Stimulated activated CD8-positive, alpha-beta memory T cell treated with anti-CD3 and anti-CD28 coated beads, Interleukin-15, amount 100 ng/mL, for 4 hours (primary cell): ENCODE measurements at regions not wholly inside any gene's neighbourhood (a gene's known extent, or its start where the extent isn't known, plus 50 kb on each side); places are given as distances from the start of the nearest gene placed in this dataset.
"Not testable (repeated sequence)": the region's sequence is repeated elsewhere in the genome, so short reads cannot be mapped to it uniquely, and the experiment has no call there.

ENCODE experiments used
- DNase-seq, 2 donors: peaks; one replicate each; pipeline ENCODE4 v3.0.0-alpha.2; 2020; ENCODE audit warnings: low read depth in 2 of 2

DNA sequence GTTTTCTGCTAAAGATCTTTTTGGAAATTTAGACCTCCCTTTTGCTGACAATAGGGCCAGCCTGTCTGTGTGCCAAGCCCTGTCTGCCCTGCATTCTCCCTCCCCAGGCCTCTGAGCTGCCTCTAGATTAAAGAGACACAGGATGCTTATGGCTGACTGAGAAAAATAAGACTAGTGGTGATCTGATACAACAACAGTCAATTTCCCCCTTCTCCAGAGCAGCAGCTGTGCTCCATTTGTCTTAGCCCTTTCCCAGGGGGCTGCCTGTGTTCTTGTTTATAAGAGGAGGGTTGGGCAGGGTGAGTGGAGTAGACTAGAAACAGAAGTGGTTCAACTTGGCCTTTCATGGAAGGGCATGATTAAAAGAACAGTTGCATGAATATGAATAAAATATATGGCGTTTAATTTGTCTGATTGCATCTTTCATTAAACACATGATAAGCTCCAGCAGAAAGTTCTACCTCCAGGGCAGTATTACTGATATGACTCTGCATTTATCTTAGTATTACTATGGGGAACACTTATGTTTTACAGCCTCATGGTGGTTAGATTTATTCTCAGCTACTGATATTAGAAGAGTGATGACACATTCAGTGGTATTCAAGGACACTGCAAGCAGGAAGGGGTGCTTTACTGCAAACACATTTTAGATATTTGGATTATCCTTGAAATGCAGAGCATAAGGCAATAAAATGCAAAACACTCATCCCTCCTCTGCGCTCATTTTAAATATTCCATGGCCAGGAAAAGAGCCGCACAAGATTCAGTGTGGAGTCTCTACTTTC, 150.2 kb upstream of the CLEC14A start:
- no peak for DNase-seq

GRCh38 chr14:38404616-38405015, 148.7 kb upstream of the CLEC14A start:
- DNase-seq, result no peak

DNA sequence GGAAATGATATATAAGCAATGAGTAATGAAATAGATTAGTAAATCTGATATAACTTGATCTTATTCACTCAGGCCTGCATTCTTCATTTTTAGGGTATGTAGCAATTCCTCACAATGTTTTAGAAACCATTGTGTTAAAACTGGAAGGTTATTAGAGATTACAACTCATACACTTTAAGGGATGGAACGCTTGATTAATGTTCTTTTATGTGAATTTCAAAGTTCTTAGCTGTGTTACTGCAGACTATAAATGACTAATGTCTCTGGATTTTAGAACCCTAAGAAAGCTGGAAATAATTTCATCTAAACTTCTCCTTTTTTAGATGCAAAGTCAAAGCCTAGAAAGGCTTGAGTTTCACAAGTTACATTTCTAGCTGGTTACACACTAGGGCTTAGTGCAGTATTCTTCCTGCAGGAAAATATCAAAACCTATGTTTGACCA, 148.2 kb upstream of the CLEC14A start:
- no peak for DNase-seq

DNA sequence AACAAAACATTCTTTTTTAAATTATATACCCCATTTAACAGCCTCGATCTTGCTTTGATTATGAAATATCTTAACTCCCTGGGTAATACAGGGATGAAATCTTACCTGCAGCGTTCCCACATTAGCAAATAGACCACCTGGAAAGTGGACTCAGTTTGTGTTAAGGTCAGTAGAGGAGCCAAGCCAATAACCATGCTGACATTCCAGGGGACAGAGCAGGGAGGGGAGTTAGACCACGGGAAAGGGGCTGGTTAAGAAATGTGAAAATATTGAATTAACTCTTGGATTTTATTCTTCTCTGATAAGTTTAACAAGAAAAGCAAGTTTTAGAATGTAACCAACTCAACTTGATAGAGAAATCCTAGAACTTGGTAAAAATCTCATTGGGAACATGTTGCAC, 144.9 kb upstream of the CLEC14A start:
- no peak for DNase-seq

GRCh38 chr14:38399652-38400051, 143.8 kb upstream of the CLEC14A start:
- DNase-seq, result no peak

- DNase-seq, result no peak
Observed at GRCh38 chr14:38394767-38395166, 138.9 kb upstream of the CLEC14A start.

DNA sequence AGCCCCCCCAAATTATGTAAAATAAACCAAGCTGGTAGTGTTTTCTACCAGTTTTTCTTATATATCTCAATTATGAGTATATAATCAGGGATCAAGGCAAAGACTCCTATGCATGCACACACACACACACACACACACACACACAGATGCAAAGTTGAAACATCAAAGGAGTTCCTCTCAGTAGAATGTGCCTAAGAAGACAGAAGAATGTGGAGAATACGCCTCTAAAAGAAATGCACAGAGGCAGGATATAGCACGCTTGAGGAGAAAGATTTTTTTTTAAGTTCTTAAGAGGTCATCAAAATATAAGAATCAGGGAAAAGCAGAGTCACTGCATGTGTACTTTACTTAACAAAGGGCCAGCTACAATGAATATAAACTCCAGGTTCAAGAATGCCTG, 138.2 kb upstream of the CLEC14A start:
- DNase-seq, result no peak

DNA sequence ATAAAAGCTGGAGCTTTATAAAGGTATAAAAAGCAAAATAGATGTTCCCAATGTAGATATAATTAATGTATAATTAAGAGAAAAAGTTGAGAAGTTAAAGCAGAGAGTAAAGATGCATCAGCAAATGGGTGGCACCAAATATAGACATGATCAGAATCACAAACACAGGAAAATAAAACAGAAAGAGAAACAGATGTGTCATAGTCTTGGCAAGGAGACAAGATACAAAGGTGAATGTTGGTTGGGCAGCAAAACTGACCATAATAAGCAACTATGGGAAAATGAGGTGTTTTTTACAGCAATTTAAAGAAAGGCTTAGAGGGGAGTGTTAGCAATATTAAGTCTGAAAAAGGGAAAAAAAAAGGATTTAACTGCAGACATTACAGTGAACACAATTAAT, 135.4 kb upstream of the CLEC14A start:
- no peak for DNase-seq

- no peak for DNase-seq
Observed at GRCh38 chr14:38389681-38390080, 133.8 kb upstream of the CLEC14A start.

DNA sequence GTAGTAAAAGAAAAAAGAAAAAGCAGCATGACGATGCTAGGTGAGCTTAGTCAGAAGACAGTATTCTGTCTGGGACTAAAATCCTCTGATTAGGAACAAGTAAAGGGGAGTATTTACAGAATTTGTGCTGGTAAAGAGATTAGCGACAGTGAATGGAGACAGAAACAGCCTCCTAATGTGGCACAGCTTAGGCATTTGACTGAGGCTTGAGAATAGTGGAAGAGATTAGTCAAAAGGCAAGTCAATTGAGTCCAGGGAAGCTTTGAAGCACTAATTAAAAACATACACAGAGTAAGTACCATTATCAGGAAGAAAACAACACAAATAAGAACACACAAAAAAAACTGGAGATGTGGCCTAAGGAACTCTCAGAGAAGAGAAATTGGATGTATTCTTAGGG, 131.9 kb upstream of the CLEC14A start:
- DNase-seq, result no peak

DNA sequence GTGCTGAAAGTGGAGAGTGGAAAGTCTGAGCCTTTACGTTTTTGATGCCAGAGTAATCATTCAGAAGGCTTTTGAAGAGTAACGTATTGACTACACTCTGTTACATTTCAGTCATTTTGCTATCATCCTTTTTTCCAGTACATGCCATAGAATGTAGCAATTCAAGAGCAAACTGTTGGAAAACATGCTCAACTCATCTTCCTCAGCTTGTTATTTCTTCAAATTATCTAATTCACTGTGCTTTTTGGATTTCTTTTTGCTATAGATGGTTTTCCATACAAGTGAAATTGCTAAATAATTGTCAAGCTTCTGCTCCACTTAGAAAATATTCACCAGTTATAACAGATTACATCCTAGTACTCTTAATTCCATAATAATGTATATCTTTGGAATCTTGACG, 129.9 kb upstream of the CLEC14A start:
- no peak for DNase-seq

DNA sequence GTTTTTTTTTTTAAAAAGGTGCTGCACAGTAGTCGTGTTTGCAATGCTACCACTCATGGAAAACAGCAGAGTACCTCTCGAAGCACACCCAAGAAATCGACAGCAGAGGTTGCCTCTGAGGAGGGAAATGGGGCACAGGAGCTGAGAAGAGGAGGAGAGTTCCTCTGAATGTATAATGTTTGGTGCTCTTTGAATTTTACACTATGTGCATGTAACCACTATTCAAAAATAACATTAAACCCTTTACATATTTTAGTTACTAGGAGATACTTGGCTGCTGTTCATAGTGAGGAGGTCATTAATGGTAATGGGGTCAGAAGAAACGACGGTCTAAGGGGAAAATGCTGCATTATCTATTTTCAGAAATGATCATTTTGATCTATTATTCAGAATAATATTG, 129.4 kb upstream of the CLEC14A start:
- no peak for DNase-seq

DNA sequence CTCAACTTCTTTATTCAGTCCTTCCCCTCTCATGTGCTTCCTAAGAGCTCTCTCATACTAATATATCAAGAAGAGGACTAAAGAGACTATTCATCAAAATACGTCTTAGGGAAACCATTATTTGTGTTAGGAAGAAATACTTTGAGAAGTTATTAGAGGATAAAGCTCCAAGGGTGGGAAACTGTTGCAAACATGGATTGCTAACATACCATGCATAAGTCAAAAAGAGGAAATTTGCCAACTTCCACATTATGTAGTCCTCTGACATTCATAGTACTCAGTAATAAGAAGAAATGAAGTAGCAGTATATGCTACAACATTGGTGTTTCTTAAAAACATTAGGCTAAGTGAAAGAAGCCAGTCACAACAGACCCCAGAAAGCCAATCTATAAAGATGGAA, 128.8 kb upstream of the CLEC14A start:
- DNase-seq, result no peak

DNA sequence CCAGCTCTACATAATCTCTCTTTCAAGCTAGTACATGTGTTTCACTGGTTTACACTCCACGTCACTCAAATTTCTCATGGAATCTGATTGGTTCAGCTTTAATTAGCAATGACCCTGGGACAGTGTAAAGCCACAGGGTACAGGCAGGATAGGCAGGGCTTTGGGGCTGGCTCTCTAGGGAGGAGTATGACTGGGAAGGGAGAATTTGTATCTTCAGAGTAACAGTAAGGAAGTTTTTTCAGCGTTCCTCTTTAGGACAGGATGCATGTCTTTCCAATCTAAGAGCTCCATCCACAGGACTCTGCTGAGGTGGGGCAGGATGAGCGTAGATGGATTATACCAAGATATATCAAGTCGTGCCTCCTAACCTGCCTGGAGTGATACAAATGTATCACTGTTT, 112.0 kb upstream of the CLEC14A start:
- DNase-seq, result no peak

DNA sequence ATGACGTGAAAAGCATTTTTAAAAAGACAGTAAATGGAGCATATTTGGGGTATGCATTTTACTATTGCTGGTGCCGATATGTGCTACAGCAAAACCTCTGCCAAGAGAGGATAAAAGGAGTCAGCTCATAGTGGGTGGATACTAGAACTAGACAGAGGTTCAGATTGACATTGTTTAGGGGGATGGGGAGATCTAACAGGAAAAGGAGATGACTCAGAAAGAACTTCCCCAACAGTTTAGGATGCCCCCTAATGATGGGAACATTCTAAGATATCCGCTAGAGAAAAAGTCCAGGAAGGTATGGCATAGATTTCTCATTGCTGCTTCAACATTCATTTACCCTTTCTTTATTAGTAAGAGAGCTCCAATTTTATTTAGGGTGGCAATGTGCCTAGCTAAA, 110.5 kb upstream of the CLEC14A start:
- no peak for DNase-seq

DNA sequence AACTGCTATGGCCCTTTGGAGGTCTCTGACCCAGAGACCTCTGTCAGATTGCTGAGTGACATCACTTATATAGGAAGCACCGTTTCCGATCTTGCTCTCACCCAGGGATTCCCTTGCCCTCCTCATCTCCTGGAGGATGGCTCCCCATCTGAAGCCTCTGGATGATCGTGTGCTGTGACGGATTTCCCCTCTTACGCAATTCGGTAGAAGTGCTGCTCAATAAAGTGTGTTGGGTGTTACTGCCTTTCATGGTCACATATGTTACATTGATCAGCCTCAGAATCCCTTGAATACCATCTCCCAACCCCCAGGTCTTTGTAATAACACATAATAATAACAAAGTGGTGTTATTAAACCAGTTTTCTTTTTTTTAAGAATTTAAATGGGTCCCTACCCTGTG, 107.3 kb upstream of the CLEC14A start:
- DNase-seq, result no peak

DNA sequence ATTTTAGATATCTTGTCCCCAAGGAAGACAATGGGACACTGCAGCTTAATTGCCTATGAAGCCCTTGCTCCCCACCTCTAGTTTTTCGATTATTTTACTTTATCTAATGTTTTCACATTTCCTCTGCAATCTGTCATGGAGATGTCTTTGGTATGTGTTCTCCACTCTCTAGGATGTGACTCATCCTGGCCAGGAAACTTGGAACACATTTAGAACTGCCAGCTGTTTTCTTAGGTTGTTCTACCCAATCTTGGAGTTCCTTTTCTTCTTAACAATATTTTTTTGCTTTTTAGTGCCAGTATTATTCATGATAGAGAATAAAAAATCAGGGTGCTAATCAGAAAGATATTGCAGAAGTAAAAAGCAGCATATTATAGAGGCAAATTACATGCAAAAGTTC, 101.7 kb upstream of the CLEC14A start:
- no peak for DNase-seq

DNA sequence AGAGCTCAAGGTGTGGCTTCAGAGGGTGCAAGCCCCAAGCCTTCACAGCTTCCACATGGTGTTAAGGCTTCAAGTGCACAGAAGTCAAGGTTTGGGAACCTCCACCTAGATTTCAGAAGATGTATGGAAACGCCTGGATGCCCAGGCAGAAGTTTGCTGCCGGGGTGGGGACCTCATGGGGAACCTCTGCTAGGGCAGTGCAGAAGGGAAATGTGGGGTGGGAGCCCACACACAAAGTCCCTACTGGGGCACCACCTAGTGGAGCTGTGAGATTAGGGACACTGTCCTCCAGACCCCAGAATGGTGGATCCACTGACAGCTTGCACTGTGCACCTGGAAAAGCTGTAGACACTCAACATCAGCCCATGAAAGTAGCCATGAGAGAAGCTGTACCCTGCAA, 99.6 kb upstream of the CLEC14A start:
- DNase-seq, result not testable (repeated sequence)

DNA sequence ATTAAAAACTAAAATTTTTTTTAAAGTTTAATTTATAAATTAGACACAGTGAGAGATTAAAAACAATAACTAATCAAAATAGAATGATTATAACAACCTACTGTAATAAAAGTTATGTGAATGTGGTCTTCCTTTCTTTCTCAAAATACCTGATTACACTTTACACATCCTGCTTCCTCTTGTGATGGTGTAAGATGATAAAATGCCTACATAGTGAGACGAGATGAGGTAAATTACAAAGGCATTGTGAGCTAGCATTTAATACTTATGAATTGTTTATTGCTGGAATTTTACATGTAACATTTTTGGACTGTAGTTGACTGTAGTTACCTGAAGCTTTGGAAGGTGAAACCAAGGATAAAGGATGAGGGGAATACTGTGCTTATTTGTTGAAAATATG, 94.2 kb upstream of the CLEC14A start:
- DNase-seq, result no peak

DNA sequence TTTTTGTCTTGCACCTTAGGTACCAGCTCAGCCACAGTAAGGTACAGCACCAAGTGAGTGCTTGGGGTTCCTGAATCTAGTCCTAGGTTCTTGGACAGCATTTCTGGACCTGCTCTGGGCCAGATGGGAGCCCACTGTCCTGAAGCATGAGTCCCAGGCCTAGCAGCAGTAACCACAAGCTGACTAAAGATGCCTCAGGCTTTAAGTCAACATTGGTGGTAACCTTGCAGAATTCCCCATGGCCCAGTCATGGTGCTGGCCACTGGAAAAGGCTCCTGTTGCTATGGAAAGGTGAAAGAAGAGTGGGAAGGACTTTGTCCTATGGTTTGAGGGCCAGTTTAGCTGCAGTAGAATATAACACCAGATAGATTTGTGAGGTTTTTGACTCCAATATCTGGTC, 86.9 kb upstream of the CLEC14A start:
- DNase-seq, result no peak

DNA sequence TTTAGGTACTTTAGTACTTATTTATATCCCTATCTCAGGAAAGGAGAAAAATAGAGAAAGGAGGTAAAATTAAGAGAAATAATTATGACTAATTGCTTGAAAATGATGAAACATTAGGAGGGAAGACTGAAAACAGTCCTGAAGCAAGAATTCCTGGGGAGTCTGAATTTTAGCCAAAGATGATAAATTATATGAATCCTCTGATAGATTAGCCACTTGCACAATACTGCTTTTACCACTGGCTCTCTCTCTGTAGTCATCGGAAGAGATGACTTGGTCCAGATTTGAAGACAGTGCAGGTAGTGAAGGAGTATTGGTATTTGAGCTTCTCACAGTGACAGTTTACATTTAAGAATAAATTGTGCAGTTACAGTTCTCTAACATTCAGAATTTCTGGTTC, 83.8 kb upstream of the CLEC14A start:
- DNase-seq, result no peak

- no peak for DNase-seq
Observed at GRCh38 chr14:38336298-38336697, 80.4 kb upstream of the CLEC14A start.

- no peak for DNase-seq
Observed at GRCh38 chr14:38330275-38330674, 74.4 kb upstream of the CLEC14A start.

- DNase-seq, result no peak
Observed at GRCh38 chr14:38329246-38329645, 73.4 kb upstream of the CLEC14A start.
